Activated CD4-positive, alpha-beta memory T cell treated with anti-CD3 and anti-CD28 coated beads, Interleukin-2, amount 10 ng/mL, durations not matched to agents 7 days and 5 days (primary cell): ENCODE measurements at regions not wholly inside any gene's neighbourhood (a gene's known extent, or its start where the extent isn't known, plus 50 kb on each side); places are given as distances from the start of the nearest gene placed in this dataset.
"Not testable (repeated sequence)": the region's sequence is repeated elsewhere in the genome, so short reads cannot be mapped to it uniquely, and the experiment has no call there.

ENCODE experiments used
- CTCF ChIA-PET: fragments of 350-600 bp; sonication (Branson Sonifier 250); formaldehyde crosslinking; loops from one replicate; lab custom pipeline; 2021; ENCODE audit warnings: antibody characterized with exemption, inconsistent platforms; lab: Charles Lee
- POLR2A ChIA-PET: fragments of 350-600 bp; sonication (Branson Sonifier 250); formaldehyde crosslinking; loops from one replicate; lab custom pipeline; 2021; ENCODE audit warnings: antibody characterized with exemption; lab: Charles Lee
- DNase-seq: peaks from one replicate; pipeline ENCODE4 v3.0.0-alpha.2; 2020
- H3K27ac Mint-ChIP-seq: one replicate; pipeline ENCODE4 v1.8.0; 2021; ENCODE audit warnings: mild to moderate bottlenecking, mixed read lengths
- H3K27me3 Mint-ChIP-seq: one replicate; pipeline ENCODE4 v1.8.0; 2021; ENCODE audit warnings: mixed read lengths
- H3K36me3 Mint-ChIP-seq: one replicate; pipeline ENCODE4 v1.8.0; 2021; ENCODE audit warnings: low read depth, mixed read lengths
- H3K4me1 Mint-ChIP-seq: one replicate; pipeline ENCODE4 v1.8.0; 2021; ENCODE audit warnings: mixed read lengths
- H3K4me3 Mint-ChIP-seq: one replicate; pipeline ENCODE4 v1.8.0; 2021; ENCODE audit warnings: mild to moderate bottlenecking, mixed read lengths
- H3K9me3 Mint-ChIP-seq: one replicate; pipeline ENCODE4 v1.8.0; 2021; ENCODE audit warnings: mixed read lengths

- H3K27ac Mint-ChIP-seq, POLR2A ChIA-PET, H3K27me3 Mint-ChIP-seq, H3K4me3 Mint-ChIP-seq, CTCF ChIA-PET, H3K36me3 Mint-ChIP-seq, DNase-seq, H3K4me1 Mint-ChIP-seq: not testable (repeated sequence)
- peaks cover 20% of the 10 kb centered on the region for H3K9me3 Mint-ChIP-seq
These were observed 1187.6 kb downstream of the MRPL39 start for GRCh38 chr21:24419641-24420040.

GRCh38 chr21:24418671-24419070 is 1188.6 kb downstream of the MRPL39 start:
- Mint-ChIP-seq H3K4me1 (no peaks in the 10 kb centered on the region), H3K27ac (no peak overlapping the region), H3K4me3 (no peak overlapping the region), H3K36me3 (no peaks in the 10 kb centered on the region), H3K9me3 (peaks cover 20% of the 10 kb centered on the region), H3K27me3 (no peaks in the 10 kb centered on the region)
- no peak for DNase-seq
- ChIA-PET POLR2A (no interaction called here), CTCF (no interaction called here)

GRCh38 chr21:24411429-24411828 is 1195.9 kb downstream of the MRPL39 start:
- H3K4me3 Mint-ChIP-seq = no peak overlapping the region
- H3K27ac Mint-ChIP-seq = no peak overlapping the region
- no peak for DNase-seq
- ChIA-PET POLR2A (no interaction called here), CTCF (no interaction called here)
- no peaks in the 10 kb centered on the region for H3K36me3 Mint-ChIP-seq
- H3K9me3 Mint-ChIP-seq = peaks cover 2% of the 10 kb centered on the region
- H3K4me1 Mint-ChIP-seq = no peaks in the 10 kb centered on the region
- no peaks in the 10 kb centered on the region for H3K27me3 Mint-ChIP-seq

GRCh38 chr21:24403221-24403620 is 1204.1 kb downstream of the MRPL39 start:
- Mint-ChIP-seq H3K36me3 (no peaks in the 10 kb centered on the region), H3K4me1 (no peaks in the 10 kb centered on the region), H3K27ac (no peak overlapping the region), H3K9me3 (no peaks in the 10 kb centered on the region), H3K27me3 (no peaks in the 10 kb centered on the region), H3K4me3 (no peak overlapping the region)
- ChIA-PET CTCF (no interaction called here), POLR2A (no interaction called here)
- no peak for DNase-seq

- H3K36me3 Mint-ChIP-seq = no peaks in the 10 kb centered on the region
- ChIA-PET CTCF (no interaction called here), POLR2A (no interaction called here)
- no peak overlapping the region for H3K27ac Mint-ChIP-seq
- peaks cover 2% of the 10 kb centered on the region for H3K9me3 Mint-ChIP-seq
- H3K4me3 Mint-ChIP-seq = no peak overlapping the region
- no peaks in the 10 kb centered on the region for H3K4me1 Mint-ChIP-seq
- no peak for DNase-seq
- H3K27me3 Mint-ChIP-seq = no peaks in the 10 kb centered on the region
These were observed 1211.9 kb downstream of the MRPL39 start for GRCh38 chr21:24395320-24395923.

- no peaks in the 10 kb centered on the region for H3K4me1 Mint-ChIP-seq
- CTCF ChIA-PET = interaction anchor here (1.3 kb wide), 1 partner anchor 135 kb away, joined by 3 read pairs; no protein-coding TSS in a partner anchor
- no peaks in the 10 kb centered on the region for H3K36me3 Mint-ChIP-seq
- no peaks in the 10 kb centered on the region for H3K27me3 Mint-ChIP-seq
- POLR2A ChIA-PET = no interaction called here
- H3K4me3 Mint-ChIP-seq = no peak overlapping the region
- H3K27ac Mint-ChIP-seq = no peak overlapping the region
- H3K9me3 Mint-ChIP-seq = peaks cover 1% of the 10 kb centered on the region
- peak; percentile 21 for DNase-seq
These were observed 1232.1 kb downstream of the MRPL39 start for GRCh38 chr21:24375201-24375600.

- no peak for DNase-seq
- Mint-ChIP-seq H3K9me3 (no peaks in the 10 kb centered on the region), H3K4me3 (no peak overlapping the region), H3K4me1 (no peaks in the 10 kb centered on the region), H3K27ac (no peak overlapping the region), H3K27me3 (no peaks in the 10 kb centered on the region), H3K36me3 (no peaks in the 10 kb centered on the region)
- ChIA-PET POLR2A (no interaction called here), CTCF (no interaction called here)
These were observed 1234.8 kb downstream of the MRPL39 start for GRCh38 chr21:24372506-24372905.

GRCh38 chr21:24369746-24370145 is 1237.5 kb downstream of the MRPL39 start:
- no peak overlapping the region for H3K27ac Mint-ChIP-seq
- H3K9me3 Mint-ChIP-seq = no peaks in the 10 kb centered on the region
- no peaks in the 10 kb centered on the region for H3K4me1 Mint-ChIP-seq
- POLR2A ChIA-PET = no interaction called here
- CTCF ChIA-PET = no interaction called here
- H3K36me3 Mint-ChIP-seq = no peaks in the 10 kb centered on the region
- no peak overlapping the region for H3K4me3 Mint-ChIP-seq
- DNase-seq = no peak
- no peaks in the 10 kb centered on the region for H3K27me3 Mint-ChIP-seq

- Mint-ChIP-seq H3K4me1 (no peaks in the 10 kb centered on the region), H3K27me3 (no peaks in the 10 kb centered on the region), H3K36me3 (no peaks in the 10 kb centered on the region), H3K4me3 (no peak overlapping the region), H3K9me3 (no peaks in the 10 kb centered on the region), H3K27ac (no peak overlapping the region)
- POLR2A ChIA-PET = no interaction called here
- CTCF ChIA-PET = no interaction called here
- no peak for DNase-seq
These were observed 1238.0 kb downstream of the MRPL39 start for GRCh38 chr21:24369278-24369677.

GRCh38 chr21:24367936-24368335 is 1239.3 kb downstream of the MRPL39 start:
- H3K4me3 Mint-ChIP-seq = no peak overlapping the region
- POLR2A ChIA-PET = no interaction called here
- no peaks in the 10 kb centered on the region for H3K27me3 Mint-ChIP-seq
- no peaks in the 10 kb centered on the region for H3K4me1 Mint-ChIP-seq
- CTCF ChIA-PET = no interaction called here
- no peak for DNase-seq
- no peak overlapping the region for H3K27ac Mint-ChIP-seq
- H3K36me3 Mint-ChIP-seq = no peaks in the 10 kb centered on the region
- H3K9me3 Mint-ChIP-seq = no peaks in the 10 kb centered on the region

GRCh38 chr21:24353492-24353891 is 1253.8 kb downstream of the MRPL39 start:
- no peak overlapping the region for H3K27ac Mint-ChIP-seq
- POLR2A ChIA-PET = no interaction called here

GRCh38 chr21:24339406-24339805 is 1267.9 kb downstream of the MRPL39 start:
- no peak overlapping the region for H3K27ac Mint-ChIP-seq
- no peaks in the 10 kb centered on the region for H3K36me3 Mint-ChIP-seq
- DNase-seq = no peak
- H3K4me1 Mint-ChIP-seq = no peaks in the 10 kb centered on the region
- POLR2A ChIA-PET = no interaction called here
- no peaks in the 10 kb centered on the region for H3K27me3 Mint-ChIP-seq
- no peak overlapping the region for H3K4me3 Mint-ChIP-seq
- peaks cover 10% of the 10 kb centered on the region for H3K9me3 Mint-ChIP-seq
- CTCF ChIA-PET = no interaction called here

More at GRCh38 chr21:24353492-24353891, 1253.8 kb downstream of the MRPL39 start:
- CTCF ChIA-PET = no interaction called here
- no peaks in the 10 kb centered on the region for H3K27me3 Mint-ChIP-seq
- H3K4me3 Mint-ChIP-seq = no peak overlapping the region
- DNase-seq = no peak
- H3K36me3 Mint-ChIP-seq = no peaks in the 10 kb centered on the region
- H3K9me3 Mint-ChIP-seq = no peaks in the 10 kb centered on the region
- H3K4me1 Mint-ChIP-seq = no peaks in the 10 kb centered on the region

GRCh38 chr21:24336491-24336890 is 1270.8 kb downstream of the MRPL39 start:
- no peak for DNase-seq
- CTCF ChIA-PET = no interaction called here
- Mint-ChIP-seq H3K4me1 (no peaks in the 10 kb centered on the region), H3K27ac (no peak overlapping the region), H3K36me3 (no peaks in the 10 kb centered on the region), H3K4me3 (no peak overlapping the region), H3K9me3 (peaks cover 10% of the 10 kb centered on the region), H3K27me3 (no peaks in the 10 kb centered on the region)
- POLR2A ChIA-PET = no interaction called here

- POLR2A ChIA-PET = no interaction called here
- no peaks in the 10 kb centered on the region for H3K4me1 Mint-ChIP-seq
- H3K9me3 Mint-ChIP-seq = peaks cover 2% of the 10 kb centered on the region
- no peak for DNase-seq
- no peaks in the 10 kb centered on the region for H3K36me3 Mint-ChIP-seq
- CTCF ChIA-PET = no interaction called here
- H3K27me3 Mint-ChIP-seq = no peaks in the 10 kb centered on the region
- H3K27ac Mint-ChIP-seq = no peak overlapping the region
- no peak overlapping the region for H3K4me3 Mint-ChIP-seq
These were observed 1283.7 kb downstream of the MRPL39 start for GRCh38 chr21:24323536-24323935.
